DND-41 (cell line): ENCODE measurements at regions not wholly inside any gene's neighbourhood (a gene's known extent, or its start where the extent isn't known, plus 50 kb on each side); places are given as distances from the start of the nearest gene placed in this dataset.

Experiments used
- ATAC-seq: fragments of 200-7000 bp; cut with Tn5 transposase; 3 replicates; pipeline ENCODE4 v1.9.1; 2021; ENCODE audit warnings: low read depth; ENCODE audit not compliant: insufficient read depth
- DNase-seq: peaks from one replicate; pipeline ENCODE4 v3.0.0-alpha.2; 2020
- H2AFZ ChIP-seq: 2 replicates; pipeline ENCODE4 v1.6.0; 2012; ENCODE audit warnings: low read depth, low read length
- H3K27ac ChIP-seq: 2 replicates; pipeline ENCODE4 v1.5.1; 2012; ENCODE audit warnings: low read length, inconsistent platforms
- H3K27me3 ChIP-seq: fragments of 200-600 bp; sonication (generic); 2 replicates; pipeline ENCODE4 v1.6.0; 2012; ENCODE audit warnings: low read length, mild to moderate bottlenecking, inconsistent platforms; ENCODE audit not compliant: insufficient read depth, poor library complexity
- H3K36me3 ChIP-seq: 2 replicates; pipeline ENCODE4 v1.5.1; 2012; ENCODE audit warnings: low read length, inconsistent platforms; ENCODE audit not compliant: insufficient read depth
- H3K4me1 ChIP-seq: 2 replicates; pipeline ENCODE4 v1.5.1; 2012; ENCODE audit warnings: mild to moderate bottlenecking, low read length; ENCODE audit not compliant: insufficient read depth
- H3K4me2 ChIP-seq: 2 replicates; pipeline ENCODE4 v1.6.0; 2012; ENCODE audit warnings: mild to moderate bottlenecking, moderate library complexity, low read length, inconsistent platforms; ENCODE audit not compliant: insufficient read depth
- H3K4me3 ChIP-seq, 2 experiments: fragments of 200-600 bp in 1 of 2; shearing (Covaris generic) in 1 of 2; 2 replicates each; pipeline ENCODE4 v1.5.1; 2012 to 2016; ENCODE audit warnings: inconsistent platforms in 2 of 2, low read length in 2 of 2, mild to moderate bottlenecking in 2 of 2, low read depth in 1 of 2, moderate library complexity in 1 of 2
- H3K79me2 ChIP-seq: 2 replicates; pipeline ENCODE4 v1.6.0; 2012; ENCODE audit warnings: low read length, inconsistent platforms; ENCODE audit not compliant: insufficient read depth
- H3K9ac ChIP-seq: 2 replicates; pipeline ENCODE4 v1.6.0; 2012; ENCODE audit warnings: low read depth, mild to moderate bottlenecking, inconsistent platforms, low read length, moderate library complexity
- H3K9me3 ChIP-seq: 2 replicates; pipeline ENCODE4 v1.5.1; 2012; ENCODE audit warnings: low read length, moderate library complexity, mild to moderate bottlenecking, inconsistent platforms; ENCODE audit not compliant: insufficient read depth, severe bottlenecking
- H4K20me1 ChIP-seq: 2 replicates; pipeline ENCODE4 v1.6.0; 2012; ENCODE audit warnings: low read length; ENCODE audit not compliant: insufficient read depth
- CTCF ChIP-seq: IDR thresholded peaks from 2 replicates; pipeline ENCODE4 v1.5.1; 2012; ENCODE audit warnings: borderline replicate concordance, low read length, moderate library complexity, mild to moderate bottlenecking; ENCODE audit not compliant: poor library complexity, severe bottlenecking; ENCODE audit errors: extremely low read depth
- EZH2 ChIP-seq: IDR thresholded peaks from 3 replicates; pipeline ENCODE4 v1.6.1; 2012; ENCODE audit warnings: borderline replicate concordance, low read depth, mild to moderate bottlenecking, moderate library complexity, low read length, inconsistent platforms; ENCODE audit not compliant: severe bottlenecking

- H3K27ac ChIP-seq, result no peak overlapping the region
- DNase-seq (no peak), ATAC-seq (no peak)
- no peak overlapping the region for H2AFZ ChIP-seq
- no peak overlapping the region for H3K4me2 ChIP-seq
- H3K79me2 ChIP-seq, result no peaks in the 10 kb centered on the region
- no peaks in the 10 kb centered on the region for H3K36me3 ChIP-seq
- H3K9ac ChIP-seq, result no peak overlapping the region
- H3K4me1 ChIP-seq, result no peaks in the 10 kb centered on the region
- no peaks in the 10 kb centered on the region for H4K20me1 ChIP-seq
- TF ChIP-seq CTCF (no peak), EZH2 (no peak)
- H3K27me3 ChIP-seq, result peaks cover 11% of the 10 kb centered on the region
- H3K9me3 ChIP-seq, result no peaks in the 10 kb centered on the region
- no peak overlapping the region for H3K4me3 ChIP-seq
Observed at GRCh38 chr2:129135017-129135416, 816.3 kb upstream of the HS6ST1 start.

DNA sequence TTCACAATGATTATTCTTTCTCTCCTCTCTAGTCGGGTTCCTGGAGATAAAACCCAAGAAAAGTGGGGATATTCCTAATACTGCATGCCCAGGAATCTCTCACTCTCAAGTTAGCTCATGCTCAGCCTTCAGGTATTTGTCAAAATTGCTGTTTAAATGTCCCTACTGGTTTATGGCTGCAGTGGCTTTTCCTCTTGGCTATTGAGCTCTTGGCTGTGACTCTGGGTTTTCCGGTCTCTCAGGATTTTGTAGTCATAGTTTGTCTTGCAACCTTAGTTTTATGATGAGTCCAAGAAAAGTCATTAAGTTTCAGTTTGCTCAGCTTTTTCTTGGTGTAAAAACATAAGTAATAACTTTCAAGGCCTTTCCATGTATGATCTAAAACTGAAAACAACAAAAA lies 820.7 kb upstream of the HS6ST1 start:
- peaks cover 19% of the 10 kb centered on the region for H3K27me3 ChIP-seq
- H3K4me3 ChIP-seq, result no peak overlapping the region
- H3K9ac ChIP-seq, result no peak overlapping the region
- DNase-seq (no peak), ATAC-seq (no peak)
- no peak overlapping the region for H3K4me2 ChIP-seq
- TF ChIP-seq EZH2 (no peak), CTCF (no peak)
- no peak overlapping the region for H2AFZ ChIP-seq
- H4K20me1 ChIP-seq, result no peaks in the 10 kb centered on the region
- no peaks in the 10 kb centered on the region for H3K9me3 ChIP-seq
- no peaks in the 10 kb centered on the region for H3K4me1 ChIP-seq
- no peak overlapping the region for H3K27ac ChIP-seq
- no peaks in the 10 kb centered on the region for H3K79me2 ChIP-seq
- H3K36me3 ChIP-seq, result no peaks in the 10 kb centered on the region

- TF ChIP-seq EZH2 (no peak), CTCF (no peak)
- Histone ChIP-seq H3K9ac (no peak overlapping the region), H3K4me1 (no peaks in the 10 kb centered on the region)
Observed at GRCh38 chr2:129142465-129142864, 823.8 kb upstream of the HS6ST1 start.

DNA sequence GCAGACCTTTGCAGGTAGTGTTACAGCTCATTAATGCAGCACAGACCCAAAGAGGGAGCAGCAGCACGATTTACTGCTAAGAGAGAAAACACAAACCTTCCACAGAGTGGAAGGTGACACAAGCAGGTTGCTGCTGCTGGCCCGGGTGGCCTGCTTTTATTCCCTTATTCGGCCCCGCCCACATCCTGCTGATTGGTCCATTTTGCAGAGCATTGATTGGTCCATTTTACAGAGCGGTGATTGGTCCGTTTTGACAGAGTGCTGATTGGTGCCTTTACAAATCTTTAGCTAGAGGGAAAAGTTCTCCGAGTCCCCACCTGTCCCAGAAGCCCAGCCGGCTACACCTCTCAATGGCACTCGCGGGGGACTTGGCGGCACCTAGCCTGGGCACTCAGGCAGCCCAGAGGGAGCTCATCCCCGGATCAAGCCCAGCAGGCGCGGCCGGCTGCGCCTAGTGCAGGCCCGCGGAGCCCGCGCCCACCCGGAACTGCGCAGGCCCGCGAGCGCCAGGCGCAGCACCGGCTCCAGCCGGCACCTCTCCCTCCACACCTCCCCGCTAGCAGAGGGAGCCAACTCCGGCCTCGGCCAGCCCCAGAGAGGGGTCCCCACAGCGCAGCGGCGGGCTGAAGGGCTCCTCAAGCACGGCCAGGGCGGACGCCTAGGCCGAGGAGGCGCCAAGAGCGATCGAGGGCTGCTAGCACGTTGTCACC lies 825.6 kb upstream of the HS6ST1 start:
- DNase-seq, result no peak
- TF ChIP-seq CTCF, result no peak
- TF ChIP-seq EZH2, result no peak

More at GRCh38 chr2:129142465-129142864, 823.8 kb upstream of the HS6ST1 start:
- Histone ChIP-seq H3K27me3 (peaks cover 19% of the 10 kb centered on the region), H2AFZ (no peak overlapping the region), H3K79me2 (no peaks in the 10 kb centered on the region), H3K4me2 (no peak overlapping the region), H3K36me3 (no peaks in the 10 kb centered on the region), H3K9me3 (no peaks in the 10 kb centered on the region), H3K27ac (no peak overlapping the region), H3K4me3 (no peak overlapping the region), H4K20me1 (no peaks in the 10 kb centered on the region)
- ATAC-seq, result no peak
- DNase-seq, result no peak

More for the DNA sequence above, 825.6 kb upstream of the HS6ST1 start:
- no peaks in the 10 kb centered on the region for H3K79me2 ChIP-seq
- H3K9me3 ChIP-seq, result no peaks in the 10 kb centered on the region
- H2AFZ ChIP-seq, result no peak overlapping the region
- H3K9ac ChIP-seq, result no peak overlapping the region
- H4K20me1 ChIP-seq, result no peaks in the 10 kb centered on the region
- H3K4me1 ChIP-seq, result no peaks in the 10 kb centered on the region
- H3K27me3 ChIP-seq, result peaks cover 13% of the 10 kb centered on the region
- ATAC-seq, result no peak
- H3K36me3 ChIP-seq, result no peaks in the 10 kb centered on the region
- H3K27ac ChIP-seq, result no peak overlapping the region
- H3K4me2 ChIP-seq, result no peak overlapping the region
- no peak overlapping the region for H3K4me3 ChIP-seq
